A673 (cell line): ENCODE measurements at regions not wholly inside any gene's neighbourhood (a gene's known extent, or its start where the extent isn't known, plus 50 kb on each side); places are given as distances from the start of the nearest gene placed in this dataset.

ENCODE experiments used
- EZH2 ChIP-seq: fragments of 200-600 bp; sonication (generic); IDR thresholded peaks from 2 replicates; pipeline ENCODE4 v1.6.1; 2017; ENCODE audit warnings: borderline replicate concordance, low read depth, mild to moderate bottlenecking, mixed read lengths, antibody characterized with exemption, low read length; ENCODE audit not compliant: poor library complexity, severe bottlenecking
- TF ChIP-seq, protein P1 (sequence below): fragments of 300-800, 200-600 bp; sonication (generic); conservative IDR thresholded peaks from 2 replicates; pipeline ENCODE4 v1.5.1; 2017; ENCODE audit warnings: low read depth, mild to moderate bottlenecking, antibody characterized with exemption, low read length, moderate library complexity, mixed read lengths

DNA sequence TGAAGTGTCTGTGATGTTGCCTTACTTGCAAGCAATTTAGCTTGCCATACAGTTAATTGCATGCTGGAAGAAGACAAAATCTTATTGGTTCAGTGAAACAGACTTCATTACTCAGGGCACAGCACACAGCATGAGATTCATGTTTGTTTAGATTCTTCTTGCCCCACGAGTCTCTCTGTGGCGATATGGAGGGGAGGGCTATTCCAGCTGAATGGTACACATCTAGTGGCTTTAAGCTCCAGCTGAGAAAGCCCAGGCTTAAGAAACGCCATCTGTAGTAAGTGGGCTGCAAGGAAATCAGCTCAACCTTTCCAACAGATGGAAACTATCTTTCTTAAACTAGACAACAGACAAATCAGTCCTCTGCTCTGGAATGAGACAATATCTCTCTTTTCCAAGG is 1022.0 kb downstream of the NCAM2 start:
- TF ChIP-seq, protein P1, sequence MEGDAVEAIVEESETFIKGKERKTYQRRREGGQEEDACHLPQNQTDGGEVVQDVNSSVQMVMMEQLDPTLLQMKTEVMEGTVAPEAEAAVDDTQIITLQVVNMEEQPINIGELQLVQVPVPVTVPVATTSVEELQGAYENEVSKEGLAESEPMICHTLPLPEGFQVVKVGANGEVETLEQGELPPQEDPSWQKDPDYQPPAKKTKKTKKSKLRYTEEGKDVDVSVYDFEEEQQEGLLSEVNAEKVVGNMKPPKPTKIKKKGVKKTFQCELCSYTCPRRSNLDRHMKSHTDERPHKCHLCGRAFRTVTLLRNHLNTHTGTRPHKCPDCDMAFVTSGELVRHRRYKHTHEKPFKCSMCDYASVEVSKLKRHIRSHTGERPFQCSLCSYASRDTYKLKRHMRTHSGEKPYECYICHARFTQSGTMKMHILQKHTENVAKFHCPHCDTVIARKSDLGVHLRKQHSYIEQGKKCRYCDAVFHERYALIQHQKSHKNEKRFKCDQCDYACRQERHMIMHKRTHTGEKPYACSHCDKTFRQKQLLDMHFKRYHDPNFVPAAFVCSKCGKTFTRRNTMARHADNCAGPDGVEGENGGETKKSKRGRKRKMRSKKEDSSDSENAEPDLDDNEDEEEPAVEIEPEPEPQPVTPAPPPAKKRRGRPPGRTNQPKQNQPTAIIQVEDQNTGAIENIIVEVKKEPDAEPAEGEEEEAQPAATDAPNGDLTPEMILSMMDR, result no peak
- no peak for TF ChIP-seq EZH2
